ENCODE measurements at regions not wholly inside any gene's neighbourhood (a gene's known extent, or its start where the extent isn't known, plus 50 kb on each side); places are given as distances from the start of the nearest gene placed in this dataset.
A peak's percentile ranks its signal among the peaks of the same experiment; 100 is the strongest.

DNA sequence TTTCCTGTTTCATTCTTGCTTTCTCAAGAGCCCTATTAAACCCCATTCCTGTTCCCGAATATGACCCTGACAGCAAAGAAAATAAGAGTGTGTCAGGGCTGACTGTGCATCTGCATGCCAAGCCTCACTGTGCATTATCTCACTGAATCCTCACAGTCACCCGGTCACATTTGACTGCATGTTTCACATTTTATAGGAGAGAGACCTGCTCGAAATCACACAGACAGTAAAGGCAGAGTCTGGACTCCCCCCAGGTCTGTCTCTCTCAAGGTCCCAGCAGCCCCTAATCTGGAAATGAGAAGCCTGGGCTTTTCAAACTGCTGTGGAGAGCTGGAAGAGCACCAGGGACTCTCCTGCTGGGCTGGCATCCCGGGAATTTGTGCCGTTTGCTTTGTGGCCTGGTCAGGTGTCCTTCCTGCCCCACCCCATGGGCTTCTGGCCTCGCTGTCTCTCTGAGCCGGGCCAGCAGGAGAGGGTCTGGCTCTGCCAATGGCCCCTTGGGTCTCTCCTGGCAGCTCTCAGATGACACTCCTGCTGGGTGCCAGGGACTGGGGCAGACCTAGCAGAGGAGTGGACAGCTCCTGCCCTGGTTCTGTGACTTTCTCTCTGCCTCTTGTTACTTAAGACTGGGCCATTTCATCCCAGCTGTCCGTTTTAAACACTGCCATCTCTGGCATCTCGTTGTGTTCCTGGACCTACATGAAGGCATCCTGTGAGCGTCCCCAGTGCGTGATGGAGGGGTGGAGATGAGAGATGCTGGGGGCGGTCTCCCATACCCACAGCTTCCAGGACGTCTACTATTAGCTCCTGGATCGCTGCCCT lies 173.6 kb downstream of the ARHGAP12 start:
- no peak for DNase-seq

GRCh38 chr10:31753681-31754080 lies 174.9 kb downstream of the ARHGAP12 start:
- no peak for DNase-seq

GRCh38 chr10:31752170-31752569 lies 176.5 kb downstream of the ARHGAP12 start:
- no peak for DNase-seq

DNA sequence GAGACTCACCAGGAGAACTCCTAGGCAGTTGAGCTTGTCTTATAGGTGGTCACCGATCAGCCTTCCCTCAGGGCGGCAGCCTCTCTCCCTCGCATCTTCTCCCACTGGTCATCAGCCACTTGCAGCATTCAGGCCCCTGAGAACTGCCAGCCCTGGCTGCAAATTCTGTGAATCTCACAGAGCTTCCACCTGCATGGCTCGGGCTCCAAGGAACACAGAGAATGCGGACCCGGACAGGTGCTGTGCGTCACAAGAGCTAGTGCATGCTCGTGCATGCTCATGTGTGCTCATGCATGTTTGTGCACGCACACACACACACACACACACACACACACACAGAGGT lies 176.9 kb downstream of the ARHGAP12 start:
- DNase-seq: no peak

DNA sequence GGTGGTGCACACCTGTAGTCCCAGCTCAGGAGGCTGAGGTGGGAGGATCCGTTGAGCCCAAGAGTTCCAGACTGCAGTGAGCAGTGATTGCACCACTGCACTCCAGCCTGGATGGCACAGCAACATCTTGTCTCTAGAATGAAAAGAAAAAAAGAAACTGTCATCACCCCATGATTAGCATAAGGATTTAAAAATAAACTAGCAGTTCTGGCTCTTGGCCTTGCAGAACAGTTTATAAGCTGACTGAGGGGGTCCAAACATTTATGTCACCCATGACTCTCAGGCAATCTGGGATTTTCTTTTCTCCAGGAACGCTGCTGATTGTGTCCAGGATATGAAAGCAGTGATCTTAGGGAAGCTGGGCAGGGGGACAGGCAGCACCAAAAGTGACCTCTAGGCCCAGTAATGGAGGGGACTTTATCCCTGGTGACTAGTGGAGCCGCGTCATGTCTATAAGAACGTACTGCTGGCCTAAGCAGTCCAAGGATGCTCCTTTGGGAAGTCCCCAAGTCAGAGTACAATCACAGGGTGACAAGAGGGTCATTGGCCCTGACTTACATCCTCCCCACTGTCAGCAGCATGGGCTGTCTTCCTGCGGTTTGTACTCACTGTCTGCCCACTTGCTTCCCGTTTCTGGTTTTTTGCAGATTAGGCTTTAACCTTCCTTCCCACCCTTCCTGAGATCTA lies 177.4 kb downstream of the ARHGAP12 start:
- DNase-seq: peak; percentile 96

GRCh38 chr10:31749981-31750840 lies 178.4 kb downstream of the ARHGAP12 start:
- DNase-seq: no peak

- no peak for DNase-seq
These were observed 179.3 kb downstream of the ARHGAP12 start for GRCh38 chr10:31749301-31749700.

DNA sequence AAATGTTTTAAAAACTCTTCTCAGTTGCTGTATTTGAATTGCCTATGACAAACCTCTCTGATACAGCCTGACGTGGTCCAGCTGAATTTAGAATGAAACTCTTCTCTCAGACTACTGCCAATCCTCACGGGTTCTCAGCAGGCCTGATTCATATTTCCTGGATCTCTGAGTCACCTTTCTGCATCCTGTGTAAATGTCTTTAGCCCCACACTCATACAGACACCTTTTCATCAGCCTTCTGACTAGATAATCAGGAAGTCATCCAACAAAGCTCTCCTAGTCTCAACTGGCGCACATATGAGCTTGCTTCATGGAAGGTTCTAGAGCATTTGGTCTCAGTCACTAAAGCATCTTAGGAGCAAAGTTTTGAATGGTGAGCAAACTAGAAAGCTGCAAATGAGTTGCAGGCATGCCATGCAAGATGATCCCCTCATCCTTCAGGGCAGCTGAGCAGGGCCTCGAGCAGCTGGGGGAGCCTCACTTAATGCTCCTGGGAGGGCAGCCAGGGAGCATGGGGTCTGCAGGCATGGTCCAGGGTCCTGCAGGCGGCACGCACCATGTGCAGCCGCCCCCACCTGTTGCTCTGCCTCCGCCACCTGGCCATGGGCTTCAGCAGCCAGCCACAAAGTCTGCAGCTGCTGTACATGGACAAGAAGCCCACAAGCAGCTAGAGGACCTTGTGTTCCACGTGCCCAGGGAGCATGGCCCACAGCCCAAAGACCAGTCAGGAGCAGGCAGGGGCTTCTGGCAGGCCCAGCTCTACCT lies 182.8 kb downstream of the ARHGAP12 start:
- peak; percentile 41 for DNase-seq

GRCh38 chr10:31744025-31744424 lies 184.6 kb downstream of the ARHGAP12 start:
- no peak for DNase-seq

DNA sequence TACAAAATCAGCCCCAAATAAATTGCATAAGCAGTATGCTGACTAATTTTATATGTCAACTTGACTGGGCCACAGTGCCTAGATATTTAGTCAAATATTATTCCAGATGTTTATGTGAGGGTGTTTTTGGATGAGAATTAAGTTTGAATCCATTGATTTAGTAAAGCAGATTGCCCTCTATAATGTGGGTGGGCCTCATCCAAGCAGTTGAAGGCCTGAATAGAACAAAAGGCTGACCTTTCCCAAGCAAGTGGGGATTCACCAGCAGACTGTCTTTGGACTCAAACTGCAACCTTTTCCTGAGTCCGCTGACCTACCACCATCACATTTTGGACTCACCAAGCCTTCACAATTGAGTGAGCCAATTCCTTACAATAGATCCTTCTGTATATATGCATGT lies 186.4 kb downstream of the ARHGAP12 start:
- no peak for DNase-seq

DNA sequence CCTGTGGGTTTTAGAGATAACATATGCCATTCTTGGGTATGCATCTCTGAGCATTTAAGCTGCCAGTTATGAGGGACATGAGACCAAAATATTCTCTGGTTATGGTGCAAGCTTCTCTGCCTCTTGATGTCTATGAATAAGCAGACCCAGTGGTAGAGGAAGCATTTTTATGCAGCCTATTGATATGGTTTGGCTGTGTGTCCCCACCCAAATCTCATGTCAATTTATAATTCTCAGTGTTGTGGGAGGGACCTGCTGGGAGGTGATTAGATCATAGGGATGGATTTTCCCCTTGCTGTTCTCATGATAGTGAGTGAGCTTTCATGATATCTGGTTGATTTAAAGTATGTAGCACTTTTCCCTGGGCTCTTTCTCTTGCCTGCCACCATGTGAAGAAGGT lies 187.2 kb downstream of the ARHGAP12 start:
- DNase-seq: no peak

GRCh38 chr10:31739711-31740110 lies 188.9 kb downstream of the ARHGAP12 start:
- DNase-seq: no peak

GRCh38 chr10:31739146-31739545 lies 189.5 kb downstream of the ARHGAP12 start:
- no peak for DNase-seq

DNA sequence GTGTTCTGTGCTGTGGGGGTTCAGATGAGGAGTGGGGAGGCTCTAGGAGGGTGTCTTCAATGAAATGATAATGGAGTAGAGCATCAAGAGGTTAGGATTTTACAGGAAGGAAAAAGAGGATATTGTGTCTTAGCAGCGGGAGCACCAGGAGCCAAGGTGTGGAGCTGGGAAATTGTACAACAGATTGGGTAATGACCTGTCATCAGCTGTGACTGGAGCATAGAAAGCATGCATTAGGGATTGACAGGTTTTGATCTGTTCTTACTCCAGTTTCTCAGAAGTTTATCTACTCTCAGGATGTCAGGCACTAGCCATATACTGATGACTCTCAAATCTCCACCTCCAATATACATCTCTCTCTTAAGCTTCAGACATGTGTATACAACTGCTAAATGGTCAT lies 196.9 kb downstream of the ARHGAP12 start:
- DNase-seq: no peak

DNA sequence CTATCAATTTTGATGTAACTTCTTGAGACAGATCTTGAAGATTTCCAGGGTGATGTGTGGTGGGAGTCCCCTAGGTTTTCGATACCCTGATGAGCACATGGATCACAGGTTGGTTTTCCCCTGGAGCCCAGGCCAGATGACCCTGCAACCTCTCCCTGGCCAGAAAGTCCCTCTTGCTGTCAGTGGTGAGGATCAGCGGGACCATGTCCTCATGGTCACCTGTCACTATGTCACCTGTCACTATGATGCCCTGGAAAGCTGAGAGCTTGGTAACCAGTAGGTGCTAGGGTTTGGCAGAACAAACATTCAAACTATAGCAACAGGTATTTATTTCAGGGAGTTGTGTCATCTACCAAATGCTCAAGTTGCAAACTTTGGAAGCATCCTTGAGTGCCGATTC lies 197.9 kb downstream of the ARHGAP12 start:
- no peak for DNase-seq

- DNase-seq: no peak
These were observed 199.9 kb downstream of the ARHGAP12 start for GRCh38 chr10:31728698-31729224.

- no peak for DNase-seq
These were observed 203.2 kb downstream of the ARHGAP12 start for GRCh38 chr10:31725436-31725835.

DNA sequence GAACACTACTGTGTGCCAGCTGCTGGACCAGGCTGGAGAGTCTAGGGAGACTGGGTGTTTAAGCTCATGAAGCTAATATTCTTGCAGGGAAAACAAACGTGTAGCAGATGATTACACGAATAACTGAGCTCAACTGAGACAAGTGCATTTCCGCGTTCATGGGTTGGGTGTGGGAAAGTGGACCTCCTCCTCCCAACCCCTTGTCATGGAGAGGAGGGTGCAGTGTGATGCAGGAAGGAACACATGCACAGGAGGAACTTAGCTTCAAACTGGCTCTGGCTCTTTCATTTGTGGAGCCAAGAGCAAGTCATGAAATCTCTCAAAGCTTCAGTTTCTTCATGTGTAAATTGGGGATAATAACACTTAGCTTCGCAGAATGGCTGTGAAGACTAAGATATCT lies 204.3 kb downstream of the ARHGAP12 start:
- no peak for DNase-seq

GRCh38 chr10:31723106-31723750 lies 205.4 kb downstream of the ARHGAP12 start:
- DNase-seq: peak; percentile 84

DNA sequence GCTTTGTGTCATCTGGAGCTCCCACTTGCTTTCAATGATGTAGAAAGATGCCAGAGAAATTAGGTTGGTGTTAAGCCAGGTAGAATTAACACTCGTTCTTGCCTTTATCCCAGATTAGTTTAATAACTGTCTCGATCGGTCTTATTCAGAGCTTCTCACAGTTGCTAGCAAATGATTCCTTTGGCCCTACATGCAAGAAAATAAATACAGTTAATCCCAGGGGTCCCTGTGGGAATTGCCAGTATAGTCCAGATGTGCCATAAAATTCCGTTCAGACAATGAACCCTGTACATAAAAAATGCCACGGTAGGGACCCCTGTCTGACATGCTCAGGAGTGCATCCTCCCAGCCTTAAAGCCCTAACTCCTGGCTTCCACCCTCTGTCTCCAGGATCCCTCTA lies 207.5 kb downstream of the ARHGAP12 start:
- DNase-seq: no peak

GRCh38 chr10:31720546-31720945 lies 208.1 kb downstream of the ARHGAP12 start:
- DNase-seq: peak; percentile 19

DNA sequence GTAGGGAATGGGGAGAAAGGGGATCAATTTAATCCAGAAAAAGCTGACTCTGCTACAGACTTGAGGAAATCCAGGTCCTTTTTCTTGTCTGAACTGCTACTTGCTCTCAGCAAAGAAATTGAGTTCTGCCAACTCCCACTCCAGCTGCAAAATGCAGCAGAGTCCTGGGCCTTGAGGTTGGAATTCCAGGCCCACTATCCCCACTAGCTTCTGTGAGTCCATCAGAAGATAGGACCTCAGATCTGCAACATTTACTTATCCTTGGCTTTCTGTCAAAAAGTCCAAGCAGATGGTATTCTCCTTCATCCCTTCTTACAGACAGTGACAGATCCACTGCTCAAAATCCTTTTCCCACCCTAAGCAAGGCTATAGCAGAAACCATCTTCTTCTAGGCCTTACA lies 219.2 kb downstream of the ARHGAP12 start:
- no peak for DNase-seq

All from inflammatory macrophage treated with lipopolysaccharide for 4 hours (primary cell).